CD4-positive, alpha-beta T cell treated with Interleukin-21 for 1 hour (primary cell): ENCODE measurements at regions not wholly inside any gene's neighbourhood (a gene's known extent, or its start where the extent isn't known, plus 50 kb on each side); places are given as distances from the start of the nearest gene placed in this dataset.
"Not testable (repeated sequence)": the region's sequence is repeated elsewhere in the genome, so short reads cannot be mapped to it uniquely, and the experiment has no call there.

Experiments
- DNase-seq: peaks from one replicate; pipeline ENCODE4 v3.0.0-alpha.2; 2020

GRCh38 chr6:100223952-100224351, 229.9 kb upstream of the MCHR2 start:
- not testable (repeated sequence) for DNase-seq

GRCh38 chr6:100220543-100220942, 226.5 kb upstream of the MCHR2 start:
- no peak for DNase-seq

- no peak for DNase-seq
Measured at GRCh38 chr6:100217225-100218012, 223.4 kb upstream of the MCHR2 start.

GRCh38 chr6:100216760-100217159, 222.7 kb upstream of the MCHR2 start:
- no peak for DNase-seq

- no peak for DNase-seq
Measured at GRCh38 chr6:100212131-100212530, 218.1 kb upstream of the MCHR2 start.

- DNase-seq = no peak
Measured at GRCh38 chr6:100210137-100211117, 216.4 kb upstream of the MCHR2 start.

DNA sequence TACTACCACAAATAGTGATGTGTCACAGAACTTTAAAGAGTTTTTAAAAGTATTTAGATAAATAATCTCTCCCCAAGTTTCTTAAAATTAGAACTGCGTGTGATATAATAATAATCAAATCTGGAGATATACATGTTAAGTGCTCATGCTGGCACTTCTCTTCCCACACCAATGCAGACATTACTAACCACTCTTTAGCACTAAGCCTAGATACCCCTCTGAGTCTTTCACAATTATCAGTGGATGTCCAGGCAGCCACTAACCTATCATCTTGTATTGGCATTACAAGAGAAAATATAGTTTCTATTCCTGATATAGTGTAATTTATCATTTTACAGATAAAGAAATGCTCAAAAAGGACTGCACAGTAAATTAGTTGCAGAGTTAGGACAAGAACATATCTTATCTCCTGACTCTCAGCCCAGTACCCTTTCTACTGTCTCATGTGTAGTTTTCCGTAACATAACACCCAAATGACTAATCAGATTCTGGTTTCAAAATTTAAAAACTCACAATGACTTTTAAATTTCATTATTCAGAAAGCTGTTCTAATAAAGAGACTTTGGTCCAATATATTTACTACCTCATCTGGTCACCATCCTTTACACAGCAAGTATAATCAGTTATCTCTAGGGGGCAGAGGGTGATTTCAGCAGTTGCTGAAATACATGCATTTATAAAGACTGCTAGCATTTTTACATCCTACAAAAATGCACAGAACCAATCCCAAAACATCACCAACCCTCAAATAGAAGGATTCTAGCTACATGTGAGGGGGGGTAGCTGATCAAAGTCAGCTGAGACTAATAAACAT, 215.5 kb upstream of the MCHR2 start:
- DNase-seq = no peak

GRCh38 chr6:100203400-100203799, 209.4 kb upstream of the MCHR2 start:
- DNase-seq = no peak

DNA sequence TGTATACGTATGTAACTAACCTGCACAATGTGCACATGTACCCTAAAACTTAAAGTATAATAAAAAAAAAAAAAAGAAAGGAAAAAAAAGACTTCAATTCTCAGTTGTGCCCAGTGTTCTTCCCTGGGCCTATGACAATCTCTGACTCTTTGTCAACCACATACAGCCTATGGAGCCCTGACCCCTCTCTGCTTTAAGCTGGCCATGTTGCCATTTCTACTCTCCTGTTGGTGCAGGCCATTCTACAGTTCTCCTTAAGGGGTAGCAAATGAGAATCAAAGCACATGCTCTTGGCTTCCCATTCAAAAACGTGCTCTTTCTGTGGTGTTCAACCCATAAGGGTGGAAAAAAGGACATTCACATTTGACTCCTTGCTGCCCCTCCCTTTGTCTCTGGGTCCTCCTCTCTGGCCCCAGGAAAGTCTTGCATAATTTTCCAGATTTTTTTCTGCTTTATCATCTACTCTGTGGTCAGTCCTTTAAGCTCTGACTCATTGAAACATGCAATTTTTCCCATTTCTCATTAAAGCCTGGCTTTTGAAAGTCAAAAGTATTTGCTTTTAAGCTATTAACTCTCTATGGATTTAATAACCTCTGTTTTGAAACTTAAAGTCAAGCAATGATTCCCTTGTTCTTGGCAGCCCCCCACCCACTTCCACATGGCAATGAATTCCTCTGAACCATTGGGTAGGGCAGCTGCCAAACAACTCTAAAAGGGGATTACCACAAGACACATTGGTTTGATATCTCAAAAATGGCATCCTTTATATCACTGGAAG, 208.6 kb upstream of the MCHR2 start:
- no peak for DNase-seq

GRCh38 chr6:100196214-100196982, 202.4 kb upstream of the MCHR2 start:
- DNase-seq = not testable (repeated sequence)

GRCh38 chr6:100195244-100195643, 201.2 kb upstream of the MCHR2 start:
- not testable (repeated sequence) for DNase-seq

- DNase-seq = no peak
Measured at GRCh38 chr6:100194535-100194934, 200.5 kb upstream of the MCHR2 start.

DNA sequence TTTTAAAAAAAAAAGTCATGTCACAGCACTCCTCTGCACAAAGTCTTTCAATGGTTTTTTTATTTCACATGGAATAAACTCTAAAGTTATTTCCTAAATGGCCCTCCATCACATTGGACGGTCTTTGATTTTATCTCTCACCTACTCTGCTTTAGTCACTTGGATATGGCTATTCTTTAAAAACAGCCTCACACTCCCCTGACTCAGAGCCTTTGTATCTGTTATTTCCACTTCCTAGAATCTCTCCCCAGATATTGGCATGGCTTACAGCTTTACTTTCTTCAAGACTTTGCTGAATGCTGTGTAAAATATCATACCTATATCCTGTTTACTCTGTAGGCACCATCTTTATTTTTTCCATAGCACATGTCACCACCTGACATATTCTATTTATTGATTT, 194.7 kb upstream of the MCHR2 start:
- DNase-seq = no peak

DNA sequence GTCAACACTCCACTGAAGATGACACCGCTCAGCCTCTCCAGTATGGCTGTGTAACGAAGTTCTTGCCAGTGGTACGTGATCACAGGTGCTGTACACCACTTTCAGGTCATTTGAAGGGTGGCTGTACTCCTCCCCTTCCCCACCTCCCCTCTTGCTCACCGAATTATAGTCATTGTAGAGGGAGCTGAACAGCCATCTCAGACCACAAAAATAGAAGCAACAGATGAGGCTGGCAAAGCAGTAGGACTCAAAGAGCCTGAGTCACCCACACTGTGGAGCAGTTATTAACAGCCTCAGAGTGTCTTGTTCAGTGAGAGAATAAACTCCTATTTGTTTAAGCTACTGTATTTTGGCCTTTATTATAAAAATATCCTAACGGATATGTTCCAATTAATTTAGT, 192.5 kb upstream of the MCHR2 start:
- DNase-seq = no peak

GRCh38 chr6:100185615-100186014, 191.6 kb upstream of the MCHR2 start:
- no peak for DNase-seq

DNA sequence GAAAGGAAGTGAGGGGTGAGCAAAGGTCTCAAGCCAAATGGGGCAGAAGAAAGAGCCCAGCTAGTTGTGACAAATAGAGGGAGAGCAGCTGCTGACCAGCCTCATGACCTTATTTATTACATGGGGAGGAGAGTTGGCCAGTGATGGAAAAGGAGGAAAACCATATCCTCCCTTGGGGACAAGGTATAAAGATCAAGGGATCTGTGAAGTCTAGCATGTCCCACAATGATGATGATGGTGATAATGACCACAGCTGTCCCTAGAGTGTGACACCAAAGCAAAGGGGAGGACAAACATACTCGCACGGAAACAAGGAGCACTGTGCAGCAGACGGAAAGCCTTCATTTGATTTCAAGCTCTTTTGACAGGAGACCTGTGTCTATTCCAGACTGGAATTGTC, 190.4 kb upstream of the MCHR2 start:
- DNase-seq = no peak

- DNase-seq = no peak
Measured at GRCh38 chr6:100182313-100182712, 188.3 kb upstream of the MCHR2 start.

DNA sequence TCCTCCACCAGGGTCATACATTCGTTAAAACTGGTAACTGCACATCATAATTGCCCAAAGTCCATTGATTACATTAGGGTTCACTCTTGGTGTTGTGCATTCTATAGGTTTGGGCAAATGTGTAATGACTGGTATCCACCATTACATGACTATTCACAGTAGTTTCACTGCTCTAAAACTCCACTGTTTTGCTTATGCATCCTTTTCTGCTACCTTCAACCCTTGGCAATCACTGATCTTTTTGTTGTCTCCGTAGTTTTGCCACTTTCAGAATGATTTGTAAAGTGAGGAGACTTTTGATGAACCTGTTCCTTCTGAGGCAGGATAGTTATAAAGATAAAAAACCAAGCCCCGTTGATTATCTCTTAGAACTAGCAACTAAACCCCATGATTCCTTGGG, 187.3 kb upstream of the MCHR2 start:
- no peak for DNase-seq

DNA sequence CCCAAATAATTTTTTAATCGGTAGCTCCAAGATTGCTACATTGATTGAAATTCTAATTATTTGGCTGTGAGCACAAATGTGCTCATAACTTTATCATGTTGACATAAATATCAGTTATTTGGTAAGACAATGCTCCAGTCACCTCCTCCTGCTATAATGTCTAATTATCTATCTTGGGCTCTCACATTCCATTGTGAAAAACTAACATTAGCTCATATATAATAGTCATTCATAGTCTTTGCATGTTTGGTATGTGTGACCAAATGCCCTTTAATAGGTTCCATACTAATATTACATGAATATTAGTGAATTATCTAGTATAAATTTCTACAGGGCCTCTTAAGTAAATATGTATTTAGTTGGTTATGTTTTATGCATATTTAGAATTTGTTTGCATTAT, 185.6 kb upstream of the MCHR2 start:
- DNase-seq = no peak

- no peak for DNase-seq
Measured at GRCh38 chr6:100177956-100178355, 183.9 kb upstream of the MCHR2 start.

DNA sequence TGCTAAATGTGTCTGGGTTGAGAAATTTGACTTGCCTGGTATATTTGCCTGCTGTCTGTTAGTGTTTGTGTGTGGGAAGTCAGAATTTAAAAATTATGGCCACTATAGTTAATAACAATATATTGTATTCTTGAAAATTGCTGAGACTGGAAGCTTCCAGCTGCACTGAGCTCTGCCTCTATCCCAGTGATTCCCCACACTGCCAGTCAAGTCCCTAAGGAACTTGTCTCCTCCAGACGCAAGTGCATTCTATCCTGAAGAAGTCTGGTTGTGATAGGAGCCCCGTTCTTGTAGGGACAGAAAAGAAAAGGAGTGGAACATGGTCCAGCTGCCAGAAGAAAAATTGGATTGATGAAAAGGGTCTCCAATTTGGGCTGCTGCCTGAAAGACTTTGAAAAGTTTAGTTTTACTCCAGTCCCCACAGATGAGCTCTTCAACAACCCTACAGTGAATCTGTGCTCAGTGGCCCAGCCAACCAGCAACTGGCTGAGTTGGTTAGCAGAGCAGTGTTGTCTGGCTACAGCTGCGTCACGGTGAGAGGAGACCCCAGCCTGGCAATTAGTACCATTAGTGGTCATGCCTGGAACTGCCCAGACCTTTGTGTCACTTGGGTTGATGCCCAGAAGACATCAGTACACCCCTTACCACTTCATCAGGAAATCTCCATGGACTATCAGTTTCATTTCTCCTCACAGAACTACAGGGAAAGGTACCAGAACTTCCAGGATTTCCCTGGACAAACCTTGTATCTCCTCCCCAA, 183.1 kb upstream of the MCHR2 start:
- no peak for DNase-seq
